HEK293T (cell line): ENCODE measurements at regions not wholly inside any gene's neighbourhood (a gene's known extent, or its start where the extent isn't known, plus 50 kb on each side); places are given as distances from the start of the nearest gene placed in this dataset.

Experiments used
- ELF4 ChIP-seq: fragments of 450-650 bp; IDR thresholded peaks from 2 replicates; pipeline ENCODE4 v1.6.1; 2017; ENCODE audit warnings: antibody characterized with exemption
- FOXK2 ChIP-seq: fragments of 450-650 bp; IDR thresholded peaks from 2 replicates; pipeline ENCODE4 v1.6.1; 2016; ENCODE audit warnings: mild to moderate bottlenecking
- FOXM1 ChIP-seq: fragments of 450-650 bp; IDR thresholded peaks from 2 replicates; pipeline ENCODE4 v1.6.1; 2017; ENCODE audit warnings: mild to moderate bottlenecking, borderline replicate concordance
- HDGF ChIP-seq: fragments of 450-650 bp; IDR thresholded peaks from 2 replicates; pipeline ENCODE4 v1.6.1; 2017; ENCODE audit warnings: antibody characterized with exemption, borderline replicate concordance
- NFRKB ChIP-seq: fragments of 450-650 bp; IDR thresholded peaks from 2 replicates; pipeline ENCODE4 v1.6.1; 2016; ENCODE audit warnings: mild to moderate bottlenecking, moderate library complexity
- SP1 ChIP-seq: fragments of 450-650 bp; IDR thresholded peaks from 2 replicates; pipeline ENCODE4 v1.6.1; 2017
- ZNF384 ChIP-seq: fragments of 450-650 bp; IDR thresholded peaks from 2 replicates; pipeline ENCODE4 v1.6.1; 2016
- TF ChIP-seq, protein P1 (sequence below): fragments of 450-650 bp; IDR thresholded peaks from 2 replicates; pipeline ENCODE4 v1.6.1; 2016

DNA sequence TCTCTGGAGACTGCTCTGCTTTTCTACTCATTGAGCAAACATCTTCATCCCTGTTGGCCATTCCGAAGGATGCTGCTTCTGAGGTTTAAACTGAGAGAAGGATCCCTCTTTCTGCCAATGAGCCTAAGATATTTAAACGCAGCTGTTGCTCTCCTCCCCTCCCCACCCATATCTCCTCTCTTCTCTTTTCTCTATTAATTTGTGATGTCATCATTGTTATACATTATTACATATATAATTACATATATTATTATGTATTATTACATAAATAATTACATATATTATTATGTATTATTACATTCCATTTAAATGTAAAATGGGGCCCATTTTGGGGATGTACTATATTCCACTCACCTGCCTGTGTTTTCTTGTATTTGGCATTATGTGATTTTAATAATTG lies 82.7 kb upstream of the JUN start:
- TF ChIP-seq ZNF384 (no peak), FOXM1 (no peak), NFRKB (no peak), ELF4 (no peak), HDGF (no peak), SP1 (no peak), FOXK2 (no peak)
- TF ChIP-seq, protein P1, sequence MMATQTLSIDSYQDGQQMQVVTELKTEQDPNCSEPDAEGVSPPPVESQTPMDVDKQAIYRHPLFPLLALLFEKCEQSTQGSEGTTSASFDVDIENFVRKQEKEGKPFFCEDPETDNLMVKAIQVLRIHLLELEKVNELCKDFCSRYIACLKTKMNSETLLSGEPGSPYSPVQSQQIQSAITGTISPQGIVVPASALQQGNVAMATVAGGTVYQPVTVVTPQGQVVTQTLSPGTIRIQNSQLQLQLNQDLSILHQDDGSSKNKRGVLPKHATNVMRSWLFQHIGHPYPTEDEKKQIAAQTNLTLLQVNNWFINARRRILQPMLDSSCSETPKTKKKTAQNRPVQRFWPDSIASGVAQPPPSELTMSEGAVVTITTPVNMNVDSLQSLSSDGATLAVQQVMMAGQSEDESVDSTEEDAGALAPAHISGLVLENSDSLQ, result no peak
